ENCODE measurements at regions not wholly inside any gene's neighbourhood (a gene's known extent, or its start where the extent isn't known, plus 50 kb on each side); places are given as distances from the start of the nearest gene placed in this dataset.

GRCh38 chr4:114052227-114052626, 72.8 kb upstream of the ARSJ start:
- 82 to 90% methylated on average over 4 of the region's 4 CpGs for WGBS, 2 donors
- Histone ChIP-seq H3K27ac (no peak overlapping the region), H3K27me3 (no peaks in the 10 kb centered on the region), H3K36me3 (no peaks in the 10 kb centered on the region), H3K4me3 (no peak overlapping the region), H3K4me1 (no peaks in the 10 kb centered on the region), H3K9me3 (no peaks in the 10 kb centered on the region)
- intact Hi-C loops (cut with DNase I) = no loop called here
- no peak for DNase-seq
- TF ChIP-seq POLR2A (IDR thresholded peaks at IDR 0.05) = no peak

- 77 to 80% methylated on average over 5 of the region's 5 CpGs for WGBS, 2 donors
- Histone ChIP-seq H3K4me1 (no peaks in the 10 kb centered on the region), H3K4me3 (no peak overlapping the region), H3K9me3 (no peaks in the 10 kb centered on the region), H3K27me3 (no peaks in the 10 kb centered on the region), H3K36me3 (no peaks in the 10 kb centered on the region), H3K27ac (no peak overlapping the region)
- no peak for DNase-seq
- no peak for TF ChIP-seq POLR2A (IDR thresholded peaks at IDR 0.05)
- no peak for TF ChIP-seq CTCF (IDR thresholded peaks at IDR 0.05)
- intact Hi-C loops (cut with DNase I) = no loop called here
Measured at GRCh38 chr4:114056599-114056998, 77.2 kb upstream of the ARSJ start.

- TF ChIP-seq POLR2A (IDR thresholded peaks at IDR 0.05) = no peak
- TF ChIP-seq CTCF (IDR thresholded peaks at IDR 0.05) = no peak
- Histone ChIP-seq H3K36me3 (no peaks in the 10 kb centered on the region), H3K27ac (no peak overlapping the region), H3K27me3 (no peaks in the 10 kb centered on the region), H3K4me3 (no peak overlapping the region), H3K4me1 (no peaks in the 10 kb centered on the region), H3K9me3 (no peaks in the 10 kb centered on the region)
- DNase-seq = no peak
- intact Hi-C loops (cut with DNase I) = no loop called here
- WGBS, 2 donors = 37 to 44% methylated on average over 2 of the region's 2 CpGs
Measured at GRCh38 chr4:114057746-114058145, 78.3 kb upstream of the ARSJ start.

- Histone ChIP-seq H3K36me3 (no peaks in the 10 kb centered on the region), H3K4me1 (no peaks in the 10 kb centered on the region), H3K27me3 (no peaks in the 10 kb centered on the region), H3K4me3 (no peak overlapping the region), H3K27ac (no peak overlapping the region), H3K9me3 (no peaks in the 10 kb centered on the region)
- TF ChIP-seq POLR2A (IDR thresholded peaks at IDR 0.05) = no peak
- TF ChIP-seq CTCF (IDR thresholded peaks at IDR 0.05) = no peak
- DNase-seq = no peak
- intact Hi-C loops (cut with DNase I) = no loop called here
- 81 to 93% methylated on average over 1 of the region's 1 CpG for WGBS, 2 donors
Measured at GRCh38 chr4:114062499-114062898, 83.1 kb upstream of the ARSJ start.

- Histone ChIP-seq H3K4me3 (no peak overlapping the region), H3K9me3 (no peaks in the 10 kb centered on the region), H3K27ac (no peak overlapping the region), H3K27me3 (no peaks in the 10 kb centered on the region), H3K36me3 (no peaks in the 10 kb centered on the region), H3K4me1 (peaks cover 0 to 10% (median 0%) of the 10 kb centered on the region in 3 donors)
- WGBS, 2 donors = 68 to 77% methylated on average over 1 of the region's 1 CpG
- no peak for TF ChIP-seq CTCF (IDR thresholded peaks at IDR 0.05)
- no peak for TF ChIP-seq POLR2A (IDR thresholded peaks at IDR 0.05)
- no peak for DNase-seq
- intact Hi-C loops (cut with DNase I) = no loop called here
Measured at GRCh38 chr4:114072781-114073180, 93.3 kb upstream of the ARSJ start.

- Histone ChIP-seq H3K27ac (no peak overlapping the region), H3K36me3 (no peaks in the 10 kb centered on the region), H3K4me3 (no peak overlapping the region), H3K27me3 (no peaks in the 10 kb centered on the region), H3K9me3 (no peaks in the 10 kb centered on the region), H3K4me1 (peaks cover 0 to 12% (median 0%) of the 10 kb centered on the region in 3 donors)
- TF ChIP-seq CTCF (IDR thresholded peaks at IDR 0.05) (no peak), POLR2A (IDR thresholded peaks at IDR 0.05) (no peak)
- intact Hi-C loops (cut with DNase I) = no loop called here
- DNase-seq = no peak
- 57 to 100% methylated on average over 1 of the region's 1 CpG for WGBS, 2 donors
Measured at GRCh38 chr4:114076899-114077570, 97.6 kb upstream of the ARSJ start.

Measured in esophagus squamous epithelium (tissue), 5 donors.